NT2/D1 (cell line): ENCODE measurements at regions not wholly inside any gene's neighbourhood (a gene's known extent, or its start where the extent isn't known, plus 50 kb on each side); places are given as distances from the start of the nearest gene placed in this dataset.

Experiments
- SUZ12 ChIP-seq: IDR thresholded peaks from 2 replicates; pipeline ENCODE4 v1.6.1; 2011; ENCODE audit not compliant: insufficient read length, insufficient read depth; ENCODE audit errors: extremely low read depth
- YY1 ChIP-seq: IDR thresholded peaks from 2 replicates; pipeline ENCODE4 v1.6.1; 2011; ENCODE audit not compliant: insufficient read length, insufficient read depth
- ZNF274 ChIP-seq: IDR thresholded peaks from 2 replicates; pipeline ENCODE4 v1.6.1; 2011; ENCODE audit warnings: mild to moderate bottlenecking, low read depth, low read length

DNA sequence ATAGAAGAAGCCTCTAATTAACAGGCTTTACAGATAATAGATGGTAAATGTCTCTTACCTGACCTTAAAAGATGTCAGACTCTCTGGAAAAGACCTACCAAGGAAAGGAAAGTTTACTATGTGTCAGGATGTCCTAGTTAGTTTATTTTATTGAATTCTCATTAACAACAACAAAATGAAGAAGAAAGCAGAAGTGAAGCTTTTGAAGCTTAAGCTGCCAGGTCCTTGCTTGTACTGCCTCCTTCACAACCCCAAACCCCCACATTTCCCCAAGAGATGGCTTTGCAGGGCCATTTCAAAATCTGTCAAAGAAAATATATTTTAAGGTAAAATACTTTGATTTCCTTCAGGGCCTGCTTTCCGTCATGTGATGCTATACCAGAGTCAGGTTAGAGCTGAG is 798.4 kb downstream of the TUSC7 start:
- TF ChIP-seq ZNF274, result no peak
- TF ChIP-seq YY1, result no peak
- no peak for TF ChIP-seq SUZ12
